ENCODE measurements at regions not wholly inside any gene's neighbourhood (a gene's known extent, or its start where the extent isn't known, plus 50 kb on each side); places are given as distances from the start of the nearest gene placed in this dataset.

GRCh38 chr16:55192734-55193133 lies 131.3 kb upstream of the IRX6 start:
- H3K27me3 ChIP-seq: peaks cover 0 to 7% of the 10 kb centered on the region in 2 donors
- no peak for TF ChIP-seq EP300 (IDR thresholded peaks at IDR 0.05)
- no peak for TF ChIP-seq POLR2A (IDR thresholded peaks at IDR 0.05)
- TF ChIP-seq, protein P1, sequence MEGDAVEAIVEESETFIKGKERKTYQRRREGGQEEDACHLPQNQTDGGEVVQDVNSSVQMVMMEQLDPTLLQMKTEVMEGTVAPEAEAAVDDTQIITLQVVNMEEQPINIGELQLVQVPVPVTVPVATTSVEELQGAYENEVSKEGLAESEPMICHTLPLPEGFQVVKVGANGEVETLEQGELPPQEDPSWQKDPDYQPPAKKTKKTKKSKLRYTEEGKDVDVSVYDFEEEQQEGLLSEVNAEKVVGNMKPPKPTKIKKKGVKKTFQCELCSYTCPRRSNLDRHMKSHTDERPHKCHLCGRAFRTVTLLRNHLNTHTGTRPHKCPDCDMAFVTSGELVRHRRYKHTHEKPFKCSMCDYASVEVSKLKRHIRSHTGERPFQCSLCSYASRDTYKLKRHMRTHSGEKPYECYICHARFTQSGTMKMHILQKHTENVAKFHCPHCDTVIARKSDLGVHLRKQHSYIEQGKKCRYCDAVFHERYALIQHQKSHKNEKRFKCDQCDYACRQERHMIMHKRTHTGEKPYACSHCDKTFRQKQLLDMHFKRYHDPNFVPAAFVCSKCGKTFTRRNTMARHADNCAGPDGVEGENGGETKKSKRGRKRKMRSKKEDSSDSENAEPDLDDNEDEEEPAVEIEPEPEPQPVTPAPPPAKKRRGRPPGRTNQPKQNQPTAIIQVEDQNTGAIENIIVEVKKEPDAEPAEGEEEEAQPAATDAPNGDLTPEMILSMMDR (IDR thresholded peaks at IDR 0.05): no peak
- H3K4me1 ChIP-seq: no peaks in the 10 kb centered on the region
- H3K27ac ChIP-seq: no peak overlapping the region
- H3K4me3 ChIP-seq: no peak overlapping the region
- no peaks in the 10 kb centered on the region for H3K36me3 ChIP-seq
- peaks cover 0 to 6% (median 0%) of the 10 kb centered on the region in 4 donors for H3K9me3 ChIP-seq
- no peak for DNase-seq (ENCODE audit: low spot score in 2 of 2)

GRCh38 chr16:55203570-55203969 lies 120.4 kb upstream of the IRX6 start:
- H3K9me3 ChIP-seq: peaks cover 0 to 10% (median 0%) of the 10 kb centered on the region in 4 donors
- WGBS, 2 donors: 77% methylated on average over 9 of the region's 9 CpGs
- no peaks in the 10 kb centered on the region for H3K36me3 ChIP-seq
- H3K4me1 ChIP-seq: no peaks in the 10 kb centered on the region
- no peak overlapping the region for H3K27ac ChIP-seq
- no peak for DNase-seq (ENCODE audit: low spot score in 2 of 2)
- no peaks in the 10 kb centered on the region for H3K27me3 ChIP-seq
- no peak overlapping the region for H3K4me3 ChIP-seq
- TF ChIP-seq POLR2A (IDR thresholded peaks at IDR 0.05) (no peak), EP300 (IDR thresholded peaks at IDR 0.05) (no peak)
- TF ChIP-seq, protein P1 (IDR thresholded peaks at IDR 0.05): no peak

DNA sequence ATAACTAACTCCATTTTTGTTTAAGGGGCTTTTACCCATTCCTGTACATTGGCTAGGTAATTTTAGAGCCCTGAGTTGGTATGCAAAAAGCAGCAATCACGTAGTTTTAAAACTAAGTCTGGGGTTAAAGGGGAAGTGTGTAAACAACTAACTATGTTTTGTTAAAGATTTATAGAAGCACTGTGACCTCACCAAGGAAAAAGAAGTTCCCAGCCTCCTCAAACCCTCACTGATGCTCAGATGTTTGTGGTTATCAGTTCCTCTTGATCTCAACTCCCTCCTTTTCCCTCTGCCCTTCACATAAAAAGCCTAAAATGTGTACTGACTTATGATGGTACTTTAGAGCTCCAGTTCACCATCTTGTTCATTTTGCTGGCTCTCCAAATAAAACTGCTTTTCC lies 119.9 kb upstream of the IRX6 start:
- Histone ChIP-seq H3K4me1 (no peaks in the 10 kb centered on the region), H3K27ac (no peak overlapping the region), H3K9me3 (peaks cover 0 to 9% (median 0%) of the 10 kb centered on the region in 4 donors), H3K4me3 (no peak overlapping the region), H3K27me3 (no peaks in the 10 kb centered on the region), H3K36me3 (no peaks in the 10 kb centered on the region)
- no peak for DNase-seq (ENCODE audit: low spot score in 2 of 2)
- no peak for TF ChIP-seq EP300 (IDR thresholded peaks at IDR 0.05)
- TF ChIP-seq, protein P1 (IDR thresholded peaks at IDR 0.05): no peak
- TF ChIP-seq POLR2A (IDR thresholded peaks at IDR 0.05): no peak
- WGBS, 2 donors: 33 to 55% methylated on average over 1 of the region's 1 CpG

DNA sequence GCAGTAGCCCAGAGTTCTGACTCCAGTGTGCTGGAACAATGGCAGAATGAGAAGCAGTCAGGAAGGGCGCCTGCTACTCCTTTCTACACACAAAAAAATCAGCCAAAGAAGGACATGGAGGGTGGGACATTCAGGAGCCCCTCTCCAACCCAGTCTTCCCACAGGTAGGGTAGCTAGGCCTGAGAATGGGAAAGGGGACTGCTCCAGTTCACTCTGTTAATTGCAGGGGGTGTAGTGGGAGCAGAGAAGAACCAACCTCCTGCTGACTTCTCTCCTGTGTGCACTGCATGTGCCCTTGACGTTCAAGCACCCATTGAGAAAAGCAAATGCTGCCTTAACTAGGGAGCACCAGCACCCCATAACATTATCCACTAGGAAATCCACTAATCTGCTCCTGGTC lies 119.1 kb upstream of the IRX6 start:
- DNase-seq (ENCODE audit: low spot score in 2 of 2): no peak
- 66 to 68% methylated on average over 2 of the region's 2 CpGs for WGBS, 2 donors
- TF ChIP-seq EP300 (IDR thresholded peaks at IDR 0.05) (no peak), POLR2A (IDR thresholded peaks at IDR 0.05) (no peak)
- TF ChIP-seq, protein P1 (IDR thresholded peaks at IDR 0.05): no peak
- Histone ChIP-seq H3K27ac (no peak overlapping the region), H3K4me1 (no peaks in the 10 kb centered on the region), H3K9me3 (peaks cover 0 to 4% (median 0%) of the 10 kb centered on the region in 4 donors), H3K36me3 (no peaks in the 10 kb centered on the region), H3K27me3 (no peaks in the 10 kb centered on the region), H3K4me3 (no peak overlapping the region)

DNA sequence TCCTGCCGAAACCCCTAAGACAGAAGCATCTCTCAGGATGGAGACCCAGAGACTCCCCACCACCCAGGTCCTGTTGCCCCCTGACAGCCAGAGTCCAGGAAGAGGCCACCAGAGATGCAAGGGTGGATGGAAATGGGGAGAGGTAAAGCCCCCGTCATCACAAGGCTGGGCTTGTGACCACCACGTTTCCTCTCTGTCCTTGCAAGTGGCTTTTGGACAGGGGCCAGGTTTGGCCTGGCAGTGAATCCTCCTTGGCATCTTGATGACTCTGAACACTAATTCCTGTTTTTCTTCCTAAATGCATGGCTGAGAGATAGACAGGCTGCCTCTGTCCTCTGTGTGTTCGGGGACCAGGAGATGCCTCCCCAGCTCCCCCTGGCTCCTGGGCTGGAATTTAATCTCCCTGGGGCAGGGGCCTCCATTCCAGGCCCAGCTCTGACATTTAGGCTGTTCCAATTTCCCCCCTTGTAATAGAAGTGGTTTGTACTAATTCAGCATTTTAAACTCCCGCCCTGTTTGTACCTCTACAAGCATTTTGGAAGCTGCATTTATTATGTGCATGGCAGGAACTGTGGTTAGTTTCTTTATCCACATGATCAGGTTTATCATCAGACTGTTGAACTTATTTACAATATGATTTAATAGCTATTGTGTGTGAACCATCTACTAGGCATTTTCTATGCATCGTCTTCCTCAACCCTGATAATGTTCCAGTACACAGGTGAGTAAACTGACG lies 116.1 kb upstream of the IRX6 start:
- H3K4me3 ChIP-seq: no peak overlapping the region
- 59 to 63% methylated on average over 7 of the region's 7 CpGs for WGBS, 2 donors
- H3K4me1 ChIP-seq: no peaks in the 10 kb centered on the region
- H3K9me3 ChIP-seq: peaks cover 0 to 4% (median 0%) of the 10 kb centered on the region in 4 donors
- DNase-seq (ENCODE audit: low spot score in 2 of 2): no peak
- H3K27me3 ChIP-seq: no peaks in the 10 kb centered on the region
- no peaks in the 10 kb centered on the region for H3K36me3 ChIP-seq
- no peak overlapping the region for H3K27ac ChIP-seq
- no peak for TF ChIP-seq POLR2A (IDR thresholded peaks at IDR 0.05)
- TF ChIP-seq, protein P1 (IDR thresholded peaks at IDR 0.05): no peak
- no peak for TF ChIP-seq EP300 (IDR thresholded peaks at IDR 0.05)

Measured in tibial nerve (tissue), 4 donors.